ENCODE measurements at regions not wholly inside any gene's neighbourhood (a gene's known extent, or its start where the extent isn't known, plus 50 kb on each side); places are given as distances from the start of the nearest gene placed in this dataset.
A peak's percentile ranks its signal among the peaks of the same experiment; 100 is the strongest.
"Not testable (repeated sequence)": the region's sequence is repeated elsewhere in the genome, so short reads cannot be mapped to it uniquely, and the experiment has no call there.

GRCh38 chr9:64370344-64370743 is 914.7 kb downstream of the FOXD4L5 start:
- not testable (repeated sequence) for DNase-seq

DNA sequence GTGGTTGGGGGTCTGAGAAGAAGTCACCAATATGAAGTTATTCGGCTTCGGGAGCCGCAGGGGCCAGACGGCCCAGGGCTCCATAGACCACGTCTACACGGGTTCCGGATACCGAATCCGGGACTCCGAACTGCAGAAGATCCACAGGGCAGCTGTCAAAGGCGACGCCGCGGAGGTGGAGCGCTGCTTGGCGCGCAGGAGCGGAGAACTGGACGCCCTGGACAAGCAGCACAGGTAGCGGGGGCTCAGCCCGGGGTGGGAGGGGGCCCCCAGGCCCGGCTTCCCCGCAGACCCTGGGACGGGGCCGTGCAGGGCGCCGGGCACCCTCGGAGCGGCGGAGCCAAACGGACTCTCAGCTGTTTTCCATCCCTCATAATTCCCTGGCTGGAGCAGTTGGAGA is 915.4 kb downstream of the FOXD4L5 start:
- not testable (repeated sequence) for DNase-seq

GRCh38 chr9:64369114-64369513 is 915.9 kb downstream of the FOXD4L5 start:
- DNase-seq = not testable (repeated sequence)

- DNase-seq = not testable (repeated sequence)
Observed at GRCh38 chr9:64368644-64368942, 916.4 kb downstream of the FOXD4L5 start.

- DNase-seq = peak; percentile 0
Observed at GRCh38 chr9:64367826-64368643, 917.0 kb downstream of the FOXD4L5 start.

Data from femur (tissue), 1 donor.